ENCODE measurements at regions not wholly inside any gene's neighbourhood (a gene's known extent, or its start where the extent isn't known, plus 50 kb on each side); places are given as distances from the start of the nearest gene placed in this dataset.

- Histone ChIP-seq H3K4me3 (ENCODE audit: low read depth in 1 of 2, low read length in 1 of 2) (no peak overlapping the region), H3K27ac (no peak overlapping the region), H3K9me3 (no peaks in the 10 kb centered on the region), H3K27me3 (no peaks in the 10 kb centered on the region), H3K36me3 (no peaks in the 10 kb centered on the region), H3K4me1 (ENCODE audit: control insufficient read depth in 1 of 2, insufficient read depth in 1 of 2, low read depth in 1 of 2, low read length in 1 of 2) (no peaks in the 10 kb centered on the region)
- TF ChIP-seq CTCF (IDR thresholded peaks at IDR 0.05) = no peak
Observed at GRCh38 chr18:64409511-64409910, 260.6 kb upstream of the LINC00305 start.

DNA sequence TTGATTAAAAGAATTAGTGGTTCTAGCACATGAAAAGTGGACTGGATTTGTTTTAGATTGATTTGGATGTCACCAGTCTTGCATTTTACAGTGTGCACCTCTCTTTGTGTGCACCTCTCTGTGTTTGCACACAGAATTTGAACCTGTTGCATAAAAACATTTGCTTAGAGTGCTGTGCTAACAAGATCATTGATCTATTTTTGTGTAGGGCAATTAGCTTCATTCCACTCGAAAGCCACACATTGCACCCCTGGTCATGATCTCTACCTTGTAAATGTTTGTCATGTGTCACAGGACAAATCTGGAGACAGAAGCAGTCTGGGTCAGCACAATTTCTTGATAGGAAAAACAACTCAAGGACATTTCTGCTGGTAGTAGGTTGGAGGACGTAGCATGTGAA lies 258.7 kb upstream of the LINC00305 start:
- no peak overlapping the region for H3K27ac ChIP-seq
- no peak overlapping the region for H3K4me3 ChIP-seq (ENCODE audit: low read depth in 1 of 2, low read length in 1 of 2)
- no peaks in the 10 kb centered on the region for H3K4me1 ChIP-seq (ENCODE audit: control insufficient read depth in 1 of 2, insufficient read depth in 1 of 2, low read depth in 1 of 2, low read length in 1 of 2)
- H3K27me3 ChIP-seq = no peaks in the 10 kb centered on the region
- TF ChIP-seq CTCF (IDR thresholded peaks at IDR 0.05) = no peak
- no peaks in the 10 kb centered on the region for H3K36me3 ChIP-seq
- no peaks in the 10 kb centered on the region for H3K9me3 ChIP-seq

GRCh38 chr18:64405161-64405560 lies 256.3 kb upstream of the LINC00305 start:
- Histone ChIP-seq H3K27ac (no peak overlapping the region), H3K9me3 (no peaks in the 10 kb centered on the region), H3K4me3 (ENCODE audit: low read depth in 1 of 2, low read length in 1 of 2) (no peak overlapping the region), H3K36me3 (no peaks in the 10 kb centered on the region), H3K27me3 (no peaks in the 10 kb centered on the region), H3K4me1 (ENCODE audit: control insufficient read depth in 1 of 2, insufficient read depth in 1 of 2, low read depth in 1 of 2, low read length in 1 of 2) (no peaks in the 10 kb centered on the region)
- TF ChIP-seq CTCF (IDR thresholded peaks at IDR 0.05) = no peak

DNA sequence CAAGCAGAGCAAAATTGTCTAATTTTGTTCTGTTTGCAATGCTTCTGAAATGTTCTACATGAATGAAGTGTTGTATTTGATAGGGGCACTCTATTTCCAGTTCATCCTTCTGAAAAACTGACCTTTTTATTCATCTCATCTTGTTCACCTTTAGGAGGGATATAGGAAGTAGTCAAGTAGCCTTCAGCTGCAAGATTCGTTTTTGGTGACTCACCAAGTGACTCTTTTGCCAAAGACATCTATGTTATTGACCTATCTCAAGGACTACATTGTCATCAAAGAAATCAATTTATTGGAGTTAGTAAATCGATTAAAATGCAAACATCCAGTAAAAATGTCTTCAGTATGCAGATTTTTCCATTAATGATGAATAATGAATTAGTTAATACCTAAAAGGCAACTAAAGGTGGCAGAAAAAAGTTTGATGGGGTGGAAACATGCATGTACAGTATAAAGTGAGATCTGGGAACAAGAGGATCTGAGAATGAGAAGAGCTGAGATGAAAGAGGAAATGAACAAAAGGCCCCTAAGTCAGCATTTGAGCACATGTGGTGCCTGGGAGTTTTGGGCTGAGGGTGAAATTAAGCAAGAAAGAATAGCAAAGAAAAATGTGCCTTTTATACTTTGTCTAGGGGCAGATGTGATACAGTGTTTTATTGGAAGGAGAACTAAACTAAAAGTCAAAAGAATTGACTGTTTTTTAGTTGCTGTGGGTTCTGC lies 255.1 kb upstream of the LINC00305 start:
- H3K36me3 ChIP-seq = no peaks in the 10 kb centered on the region
- no peak for TF ChIP-seq CTCF (IDR thresholded peaks at IDR 0.05)
- no peaks in the 10 kb centered on the region for H3K9me3 ChIP-seq
- H3K27me3 ChIP-seq = no peaks in the 10 kb centered on the region
- no peak overlapping the region for H3K4me3 ChIP-seq (ENCODE audit: low read depth in 1 of 2, low read length in 1 of 2)
- H3K4me1 ChIP-seq (ENCODE audit: control insufficient read depth in 1 of 2, insufficient read depth in 1 of 2, low read depth in 1 of 2, low read length in 1 of 2) = no peaks in the 10 kb centered on the region
- no peak overlapping the region for H3K27ac ChIP-seq

DNA sequence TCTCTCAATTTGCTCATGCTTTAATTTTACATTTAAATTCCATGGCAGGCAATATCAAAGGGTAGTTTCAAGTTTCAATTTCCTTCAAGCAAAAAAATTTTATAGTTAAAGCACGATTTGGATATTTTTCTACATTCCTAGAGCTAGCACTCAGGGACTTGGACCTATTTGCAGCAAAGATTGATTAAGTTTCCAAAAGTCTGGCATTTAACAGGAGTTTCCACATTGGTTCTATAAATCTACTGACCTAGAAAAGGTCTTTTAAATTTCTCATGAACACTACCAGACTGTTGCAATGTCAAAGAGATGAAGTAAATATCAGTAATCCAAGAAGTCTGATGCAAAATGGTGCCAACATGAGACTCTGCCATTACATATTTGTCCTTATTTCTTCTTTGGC lies 253.7 kb upstream of the LINC00305 start:
- Histone ChIP-seq H3K4me1 (ENCODE audit: control insufficient read depth in 1 of 2, insufficient read depth in 1 of 2, low read depth in 1 of 2, low read length in 1 of 2) (no peaks in the 10 kb centered on the region), H3K4me3 (ENCODE audit: low read depth in 1 of 2, low read length in 1 of 2) (no peak overlapping the region), H3K27me3 (no peaks in the 10 kb centered on the region), H3K36me3 (no peaks in the 10 kb centered on the region), H3K27ac (no peak overlapping the region), H3K9me3 (no peaks in the 10 kb centered on the region)
- no peak for TF ChIP-seq CTCF (IDR thresholded peaks at IDR 0.05)
